ENCODE measurements at regions not wholly inside any gene's neighbourhood (a gene's known extent, or its start where the extent isn't known, plus 50 kb on each side); places are given as distances from the start of the nearest gene placed in this dataset.
"Not testable (repeated sequence)": the region's sequence is repeated elsewhere in the genome, so short reads cannot be mapped to it uniquely, and the experiment has no call there.

- no peak for DNase-seq (ENCODE audit: insufficient read length, low spot score)
- FAIRE-seq: peak; percentile 66
- TF ChIP-seq, protein P1, sequence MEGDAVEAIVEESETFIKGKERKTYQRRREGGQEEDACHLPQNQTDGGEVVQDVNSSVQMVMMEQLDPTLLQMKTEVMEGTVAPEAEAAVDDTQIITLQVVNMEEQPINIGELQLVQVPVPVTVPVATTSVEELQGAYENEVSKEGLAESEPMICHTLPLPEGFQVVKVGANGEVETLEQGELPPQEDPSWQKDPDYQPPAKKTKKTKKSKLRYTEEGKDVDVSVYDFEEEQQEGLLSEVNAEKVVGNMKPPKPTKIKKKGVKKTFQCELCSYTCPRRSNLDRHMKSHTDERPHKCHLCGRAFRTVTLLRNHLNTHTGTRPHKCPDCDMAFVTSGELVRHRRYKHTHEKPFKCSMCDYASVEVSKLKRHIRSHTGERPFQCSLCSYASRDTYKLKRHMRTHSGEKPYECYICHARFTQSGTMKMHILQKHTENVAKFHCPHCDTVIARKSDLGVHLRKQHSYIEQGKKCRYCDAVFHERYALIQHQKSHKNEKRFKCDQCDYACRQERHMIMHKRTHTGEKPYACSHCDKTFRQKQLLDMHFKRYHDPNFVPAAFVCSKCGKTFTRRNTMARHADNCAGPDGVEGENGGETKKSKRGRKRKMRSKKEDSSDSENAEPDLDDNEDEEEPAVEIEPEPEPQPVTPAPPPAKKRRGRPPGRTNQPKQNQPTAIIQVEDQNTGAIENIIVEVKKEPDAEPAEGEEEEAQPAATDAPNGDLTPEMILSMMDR (IDR thresholded peaks at IDR 0.05; ENCODE audit: insufficient read depth, missing control alignments): no peak
Observed at GRCh38 chr18:1779587-1779986, 791.7 kb downstream of the METTL4 start.

GRCh38 chr18:1784113-1784512 is 787.2 kb downstream of the METTL4 start:
- TF ChIP-seq, protein P1 (IDR thresholded peaks at IDR 0.05; ENCODE audit: insufficient read depth, missing control alignments): no peak
- no peak for DNase-seq (ENCODE audit: insufficient read length, low spot score)
- no peak for FAIRE-seq

DNA sequence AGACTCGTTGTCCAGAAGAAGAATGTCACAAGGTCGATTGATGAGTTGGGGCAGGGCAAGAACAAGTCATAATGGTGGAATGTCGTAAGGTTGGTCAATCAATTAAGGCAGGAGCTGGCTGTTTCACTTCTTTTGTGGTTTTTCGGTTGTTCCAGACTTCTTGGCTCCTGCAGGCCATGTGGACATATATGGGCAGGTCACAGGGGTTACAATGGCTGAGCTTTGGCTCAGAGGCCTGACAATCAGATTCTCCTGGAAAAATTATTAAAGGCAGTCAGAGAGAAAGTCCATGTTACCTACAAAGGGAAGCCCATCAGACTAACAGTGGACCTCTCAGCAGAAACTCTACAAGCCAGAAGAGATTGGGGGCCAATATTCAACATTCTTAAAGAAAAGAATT is 785.3 kb downstream of the METTL4 start:
- not testable (repeated sequence) for FAIRE-seq

DNA sequence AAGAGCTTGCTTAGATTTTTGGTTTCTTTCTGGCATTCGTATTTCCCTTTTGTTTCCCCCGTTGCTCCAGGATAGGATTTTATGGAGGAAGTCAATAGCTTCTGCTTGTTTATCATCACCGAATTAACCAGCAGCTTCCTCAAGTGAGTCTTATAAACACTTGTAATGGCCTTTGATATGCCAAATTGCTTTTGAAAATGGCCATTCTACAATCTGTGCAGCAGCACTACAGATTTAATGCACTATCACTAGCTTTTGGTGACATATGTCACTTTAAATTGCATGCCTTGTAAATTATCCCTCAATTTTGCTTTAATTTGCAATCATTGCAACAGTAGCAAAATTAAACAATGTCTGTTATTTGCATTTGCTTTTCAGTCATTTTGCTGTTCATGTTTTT is 774.7 kb downstream of the METTL4 start:
- FAIRE-seq: peak; percentile 25
- TF ChIP-seq, protein P1 (IDR thresholded peaks at IDR 0.05; ENCODE audit: insufficient read depth, missing control alignments): no peak
- no peak for DNase-seq (ENCODE audit: insufficient read length, low spot score)

More for the DNA sequence above, 785.3 kb downstream of the METTL4 start:
- not testable (repeated sequence) for DNase-seq (ENCODE audit: insufficient read length, low spot score)

DNA sequence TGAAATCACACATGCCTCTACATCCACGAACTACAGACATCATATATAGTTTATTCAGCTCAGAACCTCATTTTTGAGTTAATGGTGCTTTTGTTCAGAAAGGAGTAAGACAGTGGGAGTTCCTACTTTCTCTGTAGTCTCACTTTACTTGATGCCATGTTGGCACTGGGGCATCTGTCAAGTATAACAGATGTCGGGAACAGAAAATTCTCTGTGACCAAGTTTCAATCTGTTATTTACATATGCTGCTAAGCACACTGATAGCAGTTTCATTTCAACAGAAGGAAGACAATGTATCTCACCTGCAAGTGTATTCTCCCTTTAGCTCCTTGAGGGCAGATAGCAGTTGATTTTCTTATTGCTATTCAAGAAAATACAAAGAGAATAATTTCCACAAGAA is 774.1 kb downstream of the METTL4 start:
- FAIRE-seq (no peak), DNase-seq (ENCODE audit: insufficient read length, low spot score) (no peak)
- TF ChIP-seq, protein P1 (IDR thresholded peaks at IDR 0.05; ENCODE audit: insufficient read depth, missing control alignments): no peak

- DNase-seq (ENCODE audit: insufficient read length, low spot score) (no peak), FAIRE-seq (no peak)
- TF ChIP-seq, protein P1 (IDR thresholded peaks at IDR 0.05; ENCODE audit: insufficient read depth, missing control alignments): no peak
Observed at GRCh38 chr18:1805521-1805920, 765.8 kb downstream of the METTL4 start.

DNA sequence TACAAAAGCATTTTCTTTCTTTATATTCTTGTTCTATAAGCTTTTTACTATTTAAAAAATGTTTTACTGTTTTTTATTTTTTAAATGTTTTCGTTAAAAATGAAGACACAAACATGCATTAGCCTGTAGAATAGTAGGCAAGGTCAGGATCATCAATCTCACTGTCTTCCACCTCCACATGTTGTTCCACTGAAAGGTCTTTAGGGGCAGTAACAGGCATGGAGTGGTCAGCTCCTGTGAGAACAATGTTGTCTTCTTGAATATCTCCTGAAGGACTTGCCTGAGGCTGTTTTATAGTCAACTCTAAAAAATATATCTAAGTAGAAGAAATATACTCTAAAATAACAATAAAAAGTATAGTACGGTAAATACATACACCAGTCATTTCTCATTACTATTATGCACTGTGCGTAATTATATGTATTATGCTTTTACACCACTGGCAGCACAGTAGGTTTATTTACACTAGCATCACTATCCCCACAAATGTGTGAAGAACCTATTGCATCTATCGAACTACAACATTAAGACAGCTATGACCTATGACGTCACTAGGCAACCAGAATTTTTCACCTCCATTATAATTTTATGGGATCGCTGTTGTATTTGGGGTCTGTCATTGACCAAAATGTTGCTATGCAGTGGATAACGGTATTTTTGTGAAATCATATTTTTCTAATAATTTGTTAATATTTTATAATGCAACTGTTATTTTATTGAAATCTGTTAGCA is 764.3 kb downstream of the METTL4 start:
- FAIRE-seq (no peak), DNase-seq (ENCODE audit: insufficient read length, low spot score) (no peak)
- TF ChIP-seq, protein P1 (IDR thresholded peaks at IDR 0.05; ENCODE audit: insufficient read depth, missing control alignments): no peak

Measured in D721Med (cell line).